Left lung (tissue), 4 donors: ENCODE measurements at regions not wholly inside any gene's neighbourhood (a gene's known extent, or its start where the extent isn't known, plus 50 kb on each side); places are given as distances from the start of the nearest gene placed in this dataset.

ENCODE experiments used
- ATAC-seq: fragments of 200-7000 bp; cut with Tn5 transposase; one replicate; pipeline ENCODE4 v1.9.1; 2020; ENCODE audit warnings: moderate library complexity
- DNase-seq, 4 donors: peaks; one replicate each; pipeline ENCODE4 v3.0.0-alpha.2; 2013 to 2020
- H3K27ac ChIP-seq, 2 donors: fragments of 200-600 bp; sonication (generic) in 1 of 2; one replicate each; pipeline versions ENCODE4 v1.5.0 to v1.8.0; 2020 to 2021
- H3K27me3 ChIP-seq, 2 donors: fragments of 200-600 bp; sonication (generic) in 1 of 2; one replicate each; pipeline versions ENCODE4 v1.5.0 to v1.8.0; 2020 to 2021
- H3K36me3 ChIP-seq, 2 donors: fragments of 200-600 bp; sonication (generic) in 1 of 2; one replicate each; pipeline versions ENCODE4 v1.5.0 to v1.8.0; 2020 to 2021
- H3K4me1 ChIP-seq, 2 donors: fragments of 200-600 bp; one replicate each; pipeline ENCODE4 v1.8.0; 2021
- H3K4me3 ChIP-seq, 2 donors: fragments of 200-600 bp; sonication (generic) in 1 of 2; one replicate each; pipeline versions ENCODE4 v1.5.0 to v1.8.0; 2020 to 2021; ENCODE audit warnings: mild to moderate bottlenecking in 1 of 2
- H3K9me3 ChIP-seq, 2 donors: fragments of 200-600 bp; sonication (generic) in 1 of 2; one replicate each; pipeline versions ENCODE4 v1.5.0 to v1.8.0; 2020 to 2021
- CTCF ChIP-seq, 2 donors: fragments of 200-600 bp; sonication (generic) in 1 of 2; IDR thresholded peaks; one replicate each; pipeline versions ENCODE4 v1.5.0 to v1.8.0; 2021; ENCODE audit warnings: antibody characterized with exemption in 2 of 2
- intact Hi-C, 2 donors: fragments of 100-400 bp; cut with DNase I; formaldehyde crosslinking; loops; one replicate each; pipeline versions ENCODE4 v1.11.2 to v1.14.2; 2022
- donor health status: DM: no; HTN: yes; CAD: no.
- donor health status: DM: no; HTN: no; CAD: no.

- H3K36me3 ChIP-seq: no peaks in the 10 kb centered on the region
- no peaks in the 10 kb centered on the region for H3K9me3 ChIP-seq
- no peak overlapping the region for H3K4me3 ChIP-seq
- H3K27me3 ChIP-seq: no peaks in the 10 kb centered on the region
- DNase-seq (no peak), ATAC-seq (no peak)
- no peak overlapping the region for H3K27ac ChIP-seq
- peaks cover 0 to 15% of the 10 kb centered on the region in 2 donors for H3K4me1 ChIP-seq
- intact Hi-C loops: no loop called here
- no peak for TF ChIP-seq CTCF (IDR thresholded peaks at IDR 0.05)
Observed at GRCh38 chr6:43912598-43913371, 142.8 kb downstream of the VEGFA start.

DNA sequence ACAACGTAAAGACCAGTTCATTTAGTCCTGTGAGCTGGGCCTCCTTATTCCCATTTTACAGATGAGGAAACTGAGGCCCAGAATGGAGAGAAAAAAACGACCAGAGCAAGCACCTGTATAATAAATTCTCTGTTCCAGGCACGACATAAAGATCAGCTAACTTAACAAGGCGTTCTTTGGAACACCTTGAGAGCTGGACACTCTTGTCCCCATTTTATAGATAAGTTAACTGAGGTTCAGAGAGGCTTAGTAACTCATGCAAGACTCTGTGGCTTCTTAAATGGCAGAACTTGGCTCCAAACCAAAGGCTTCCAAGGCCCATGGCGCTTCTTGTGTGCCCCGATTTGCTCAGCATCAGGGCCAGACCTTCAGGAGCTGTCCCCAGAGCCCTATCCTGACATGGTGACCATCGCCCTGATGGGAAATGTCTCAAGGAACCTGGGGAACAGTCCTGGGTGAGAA lies 142.1 kb downstream of the VEGFA start:
- no peak overlapping the region for H3K27ac ChIP-seq
- DNase-seq (no peak), ATAC-seq (no peak)
- intact Hi-C loops: no loop called here
- H3K27me3 ChIP-seq: no peaks in the 10 kb centered on the region
- H3K36me3 ChIP-seq: no peaks in the 10 kb centered on the region
- H3K9me3 ChIP-seq: no peaks in the 10 kb centered on the region
- H3K4me1 ChIP-seq: peaks cover 0 to 9% of the 10 kb centered on the region in 2 donors
- no peak for TF ChIP-seq CTCF (IDR thresholded peaks at IDR 0.05)
- no peak overlapping the region for H3K4me3 ChIP-seq

DNA sequence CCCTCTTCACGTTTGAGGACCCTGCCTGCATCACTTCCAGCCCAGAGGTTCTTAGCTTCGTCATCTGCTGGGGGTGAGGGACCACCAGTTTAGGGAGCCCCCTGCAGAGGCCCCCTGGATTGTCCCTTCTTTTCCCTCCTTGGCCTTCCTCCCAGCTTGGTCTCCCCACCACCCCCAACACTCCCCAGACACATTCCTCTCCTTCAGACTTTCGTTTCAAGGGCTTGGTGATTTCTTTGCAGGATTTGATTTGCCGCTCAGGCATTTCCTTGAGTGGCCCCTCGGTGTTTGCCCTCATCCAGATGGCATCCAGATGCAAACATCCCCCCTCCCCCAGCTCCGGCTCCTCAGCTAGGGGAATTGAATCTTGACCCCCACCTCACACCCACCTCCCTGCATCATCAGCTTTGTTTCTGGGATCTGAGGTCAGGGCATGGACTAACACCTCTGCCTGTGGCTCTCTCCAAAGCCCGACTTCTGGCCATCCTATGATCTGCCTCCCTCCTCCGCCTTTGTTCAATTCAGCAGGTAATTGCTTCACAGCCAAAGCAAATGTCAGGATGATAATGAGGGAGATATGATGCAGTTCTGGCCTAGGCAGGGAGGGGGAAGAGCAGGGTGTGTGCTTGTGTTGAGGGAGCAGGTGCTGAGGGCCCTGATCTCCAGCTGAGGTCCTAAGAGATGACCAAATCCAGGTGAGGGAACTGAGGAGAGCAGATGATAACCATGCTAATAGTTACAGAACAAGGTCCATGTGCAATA lies 141.5 kb downstream of the VEGFA start:
- TF ChIP-seq CTCF (IDR thresholded peaks at IDR 0.05): no peak
- Histone ChIP-seq H3K36me3 (no peaks in the 10 kb centered on the region), H3K9me3 (no peaks in the 10 kb centered on the region), H3K4me1 (peaks cover 0 to 3% of the 10 kb centered on the region in 2 donors), H3K4me3 (no peak overlapping the region), H3K27ac (no peak overlapping the region), H3K27me3 (no peaks in the 10 kb centered on the region)
- ATAC-seq: no peak
- intact Hi-C loops: no loop called here
- DNase-seq: no peak

- Histone ChIP-seq H3K27ac (no peak overlapping the region), H3K4me3 (no peak overlapping the region), H3K9me3 (no peaks in the 10 kb centered on the region), H3K4me1 (no peaks in the 10 kb centered on the region), H3K36me3 (no peaks in the 10 kb centered on the region), H3K27me3 (no peaks in the 10 kb centered on the region)
- intact Hi-C loops: no loop called here
- TF ChIP-seq CTCF (IDR thresholded peaks at IDR 0.05): no peak
- DNase-seq (no peak), ATAC-seq (peak; percentile 43)
Observed at GRCh38 chr6:43910638-43911353, 140.8 kb downstream of the VEGFA start.
